ENCODE measurements at regions not wholly inside any gene's neighbourhood (a gene's known extent, or its start where the extent isn't known, plus 50 kb on each side); places are given as distances from the start of the nearest gene placed in this dataset.

- Mint-ChIP-seq H3K4me3 (no peak overlapping the region), H3K27ac (no peak overlapping the region), H3K4me1 (no peaks in the 10 kb centered on the region), H3K27me3 (no peaks in the 10 kb centered on the region), H3K9me3 (ENCODE audit: insufficient read depth) (peaks cover 8% of the 10 kb centered on the region)
- H3K27me3 ChIP-seq (replicated peaks in 1 of 4; ENCODE audit: control extremely low read depth in 1 of 4, control insufficient read depth in 3 of 4, insufficient read depth in 4 of 4, low read length in 3 of 4): no peaks in the 10 kb centered on the region
- CTCF ChIA-PET: no interaction called here
- H3K9me3 ChIP-seq (ENCODE audit: control extremely low read depth in 1 of 3, control insufficient read depth in 2 of 3, insufficient read depth in 1 of 3, low read length in 2 of 3): peaks cover 0 to 8% (median 7%) of the 10 kb centered on the region in 3 donors
- ATAC-seq (ENCODE audit: low read depth) (no peak), DNase-seq (no peak)
- POLR2A ChIA-PET: no interaction called here
- no peak overlapping the region for H3K4me2 ChIP-seq (replicated peaks; ENCODE audit: low read depth, low read length, poor library complexity, severe bottlenecking)
- intact Hi-C loops (cut with micrococcal nuclease): no loop called here
- H3K4me1 ChIP-seq (ENCODE audit: control insufficient read depth in 2 of 2, insufficient read depth in 2 of 2, low read length in 2 of 2): no peaks in the 10 kb centered on the region
- H2AFZ ChIP-seq (ENCODE audit: insufficient read depth, low read depth, low read length, poor library complexity, severe bottlenecking): no peak overlapping the region
- H3K36me3 ChIP-seq (replicated peaks in 1 of 2; ENCODE audit: control extremely low read depth in 1 of 2, control insufficient read depth in 1 of 2, extremely low read depth in 1 of 2, insufficient read depth in 2 of 2, low read length in 1 of 2): no peaks in the 10 kb centered on the region
- H4K20me1 ChIP-seq (ENCODE audit: control insufficient read depth, insufficient read depth, low read length, poor library complexity, severe bottlenecking): no peaks in the 10 kb centered on the region
- no peaks in the 10 kb centered on the region for H3K79me2 ChIP-seq (ENCODE audit: control insufficient read depth, insufficient read depth, low read length)
- WGBS (ENCODE audit: insufficient coverage): no CpG with 5 or more reads among the region's 1 CpG
- no peak overlapping the region for H3K9ac ChIP-seq (ENCODE audit: low read length)
- H3K4me3 ChIP-seq (ENCODE audit: control extremely low read depth in 1 of 5, extremely low read depth in 1 of 5, insufficient read depth in 1 of 5, low read depth in 2 of 5, low read length in 4 of 5): no peak overlapping the region
- TF ChIP-seq EZH2 (IDR thresholded peaks at IDR 0.05; ENCODE audit: borderline replicate concordance, insufficient read depth, low read depth, low read length, poor library complexity, severe bottlenecking) (no peak), CTCF (IDR thresholded peaks at IDR 0.05) (no peak)
- no peak overlapping the region for H3K27ac ChIP-seq (ENCODE audit: low read length in 2 of 2)
Observed at GRCh38 chr12:87428701-87429277, 600.4 kb downstream of the C12orf50 start.

DNA sequence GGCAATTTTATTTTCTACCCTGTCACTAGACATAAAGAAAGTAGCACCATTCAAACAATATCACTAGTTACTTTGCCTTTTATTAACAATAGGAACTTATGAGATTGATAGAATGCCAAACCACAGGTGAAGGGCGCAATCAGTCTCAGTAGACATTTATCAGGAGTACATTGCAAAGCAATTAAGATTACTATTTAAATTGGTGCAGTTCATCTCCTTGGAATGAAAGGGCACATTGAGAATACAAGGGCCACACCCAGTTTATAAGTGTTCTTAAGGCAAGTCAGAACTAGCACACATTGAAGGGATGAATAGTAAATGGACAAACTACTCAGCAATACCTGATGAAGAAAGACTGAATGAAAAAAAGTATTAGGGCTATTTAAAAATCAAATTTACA is 601.4 kb downstream of the C12orf50 start:
- ChIA-PET POLR2A (no interaction called here), CTCF (no interaction called here)
- no peak overlapping the region for H2AFZ ChIP-seq (ENCODE audit: insufficient read depth, low read depth, low read length, poor library complexity, severe bottlenecking)
- H3K4me2 ChIP-seq (replicated peaks; ENCODE audit: low read depth, low read length, poor library complexity, severe bottlenecking): no peak overlapping the region
- ATAC-seq (ENCODE audit: low read depth) (no peak), DNase-seq (no peak)
- no peaks in the 10 kb centered on the region for H3K4me1 ChIP-seq (ENCODE audit: control insufficient read depth in 2 of 2, insufficient read depth in 2 of 2, low read length in 2 of 2)
- intact Hi-C loops (cut with micrococcal nuclease): no loop called here
- H3K4me3 Mint-ChIP-seq: no peak overlapping the region
- H3K79me2 ChIP-seq (ENCODE audit: control insufficient read depth, insufficient read depth, low read length): no peaks in the 10 kb centered on the region
- no peak overlapping the region for H3K27ac ChIP-seq (ENCODE audit: low read length in 2 of 2)
- peaks cover 8% of the 10 kb centered on the region for H3K9me3 Mint-ChIP-seq (ENCODE audit: insufficient read depth)
- H3K4me3 ChIP-seq (ENCODE audit: control extremely low read depth in 1 of 5, extremely low read depth in 1 of 5, insufficient read depth in 1 of 5, low read depth in 2 of 5, low read length in 4 of 5): no peak overlapping the region
- H3K27me3 ChIP-seq (replicated peaks in 1 of 4; ENCODE audit: control extremely low read depth in 1 of 4, control insufficient read depth in 3 of 4, insufficient read depth in 4 of 4, low read length in 3 of 4): no peaks in the 10 kb centered on the region
- no peaks in the 10 kb centered on the region for H3K27me3 Mint-ChIP-seq
- no peaks in the 10 kb centered on the region for H3K36me3 ChIP-seq (replicated peaks in 1 of 2; ENCODE audit: control extremely low read depth in 1 of 2, control insufficient read depth in 1 of 2, extremely low read depth in 1 of 2, insufficient read depth in 2 of 2, low read length in 1 of 2)
- H3K4me1 Mint-ChIP-seq: no peaks in the 10 kb centered on the region
- peaks cover 0 to 8% (median 7%) of the 10 kb centered on the region in 3 donors for H3K9me3 ChIP-seq (ENCODE audit: control extremely low read depth in 1 of 3, control insufficient read depth in 2 of 3, insufficient read depth in 1 of 3, low read length in 2 of 3)
- TF ChIP-seq CTCF (IDR thresholded peaks at IDR 0.05) (no peak), EZH2 (IDR thresholded peaks at IDR 0.05; ENCODE audit: borderline replicate concordance, insufficient read depth, low read depth, low read length, poor library complexity, severe bottlenecking) (no peak)
- H3K9ac ChIP-seq (ENCODE audit: low read length): no peak overlapping the region
- WGBS (ENCODE audit: insufficient coverage): no CpG with 5 or more reads among the region's 1 CpG
- H3K27ac Mint-ChIP-seq: no peak overlapping the region
- no peaks in the 10 kb centered on the region for H4K20me1 ChIP-seq (ENCODE audit: control insufficient read depth, insufficient read depth, low read length, poor library complexity, severe bottlenecking)

Measured in B cell (primary cell).